GM21723 (cell line): ENCODE measurements at regions not wholly inside any gene's neighbourhood (a gene's known extent, or its start where the extent isn't known, plus 50 kb on each side); places are given as distances from the start of the nearest gene placed in this dataset.
A peak's percentile ranks its signal among the peaks of the same experiment; 100 is the strongest.

ENCODE experiments used
- ATAC-seq: cut with Tn5 transposase; IDR thresholded peaks from one replicate; pipeline ENCODE4 v1.9.1; 2021; ENCODE audit warnings: mild to moderate bottlenecking, moderate library complexity; ENCODE audit not compliant: unreplicated experiment

DNA sequence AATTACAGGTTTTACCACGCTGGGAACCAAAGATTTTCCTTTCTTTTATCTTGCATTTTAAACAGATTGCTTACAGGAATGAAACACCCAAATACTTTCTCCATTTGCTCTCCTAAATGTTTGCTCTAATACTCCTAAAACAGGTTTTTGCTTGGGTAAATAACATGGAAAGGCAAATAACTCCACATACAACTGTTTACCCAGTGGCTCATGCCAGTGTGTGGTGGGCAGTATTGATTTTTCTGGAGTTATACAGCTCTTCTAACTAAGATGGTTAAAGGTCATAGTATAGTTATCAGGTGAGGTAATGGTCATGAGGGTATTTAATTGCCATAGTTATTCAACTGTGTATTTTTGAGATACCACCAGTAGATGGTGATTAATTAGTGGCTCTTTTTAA lies 61.2 kb upstream of the RAB27B start:
- no peak for ATAC-seq

DNA sequence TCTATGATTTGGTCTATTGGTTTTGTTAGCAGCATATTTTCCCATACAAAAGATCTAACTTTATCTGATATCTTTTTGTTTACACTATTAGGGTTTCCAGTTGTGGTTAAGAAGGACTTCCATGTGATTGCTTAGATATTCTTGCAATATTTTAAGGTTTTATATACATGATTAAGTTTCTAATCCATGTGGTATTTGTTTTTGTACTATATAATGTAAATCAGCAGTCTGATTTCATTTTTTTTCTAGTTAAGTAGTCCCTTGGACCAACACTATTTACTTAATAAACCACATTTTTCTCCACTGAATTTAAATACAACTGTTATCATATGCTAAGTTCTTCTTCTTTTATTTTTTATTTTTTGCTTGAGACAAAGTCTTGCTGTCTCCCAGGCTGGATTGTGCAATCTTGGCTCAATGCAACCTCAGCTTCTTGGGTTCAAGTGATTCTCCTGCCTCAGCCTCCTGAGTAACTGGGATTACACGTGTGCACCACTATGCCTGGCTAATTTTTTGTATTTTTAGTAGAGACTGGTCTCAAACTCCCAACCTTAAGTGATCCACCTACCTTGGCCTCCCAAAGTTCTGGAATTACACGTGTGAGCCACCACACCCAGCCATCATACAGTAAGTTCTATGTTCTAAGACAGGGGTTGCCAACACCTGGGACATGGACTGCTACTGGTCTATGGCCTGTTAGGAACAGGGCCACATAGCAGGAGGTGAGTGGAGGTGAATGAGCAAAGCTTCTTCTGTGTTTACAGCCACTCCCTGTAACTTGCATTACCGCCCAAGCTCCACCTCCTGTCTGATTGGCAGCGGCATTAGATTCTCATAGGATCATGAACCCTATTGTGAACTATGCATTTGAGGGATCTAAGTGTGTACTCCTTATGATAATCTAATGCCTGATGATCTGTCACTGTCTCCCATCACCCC lies 58.5 kb upstream of the RAB27B start:
- ATAC-seq, result no peak

DNA sequence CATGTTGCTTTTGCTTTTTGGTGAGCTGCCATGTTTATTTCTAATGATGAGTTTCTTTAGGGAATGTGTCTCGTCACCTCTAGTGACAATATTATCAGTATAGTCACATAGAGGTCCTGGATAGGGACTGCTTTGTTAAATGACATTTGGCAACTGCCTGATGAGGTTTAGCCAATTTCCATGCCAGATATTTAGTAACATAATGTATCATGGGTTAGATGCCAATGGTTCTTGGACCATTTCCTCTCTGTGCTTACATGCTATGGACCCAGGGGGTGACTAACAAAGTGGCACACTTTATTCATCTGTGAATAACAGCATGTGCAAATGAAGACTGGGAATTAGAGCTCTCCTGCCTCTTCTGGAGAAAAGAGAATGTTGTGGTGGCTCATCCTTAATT lies 56.2 kb upstream of the RAB27B start:
- no peak for ATAC-seq

DNA sequence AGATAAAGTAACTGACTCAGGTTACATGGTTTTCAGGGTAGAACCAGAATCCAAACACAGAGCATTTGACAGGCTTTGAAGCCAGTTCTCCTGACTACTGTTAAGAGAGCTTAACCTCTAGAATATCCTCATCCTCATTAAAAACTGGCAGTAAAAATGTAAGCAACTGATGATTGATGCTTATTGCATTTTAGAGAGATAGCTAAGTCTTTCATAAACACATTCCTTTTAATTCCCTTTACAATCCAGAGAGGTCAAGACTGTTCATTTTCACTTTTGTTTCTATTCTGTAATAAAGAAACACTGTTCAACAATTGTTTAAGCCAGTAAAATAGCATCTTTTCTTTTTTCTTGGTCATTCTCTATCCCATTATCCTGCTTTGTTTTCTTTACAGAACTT lies 53.9 kb upstream of the RAB27B start:
- ATAC-seq, result no peak

DNA sequence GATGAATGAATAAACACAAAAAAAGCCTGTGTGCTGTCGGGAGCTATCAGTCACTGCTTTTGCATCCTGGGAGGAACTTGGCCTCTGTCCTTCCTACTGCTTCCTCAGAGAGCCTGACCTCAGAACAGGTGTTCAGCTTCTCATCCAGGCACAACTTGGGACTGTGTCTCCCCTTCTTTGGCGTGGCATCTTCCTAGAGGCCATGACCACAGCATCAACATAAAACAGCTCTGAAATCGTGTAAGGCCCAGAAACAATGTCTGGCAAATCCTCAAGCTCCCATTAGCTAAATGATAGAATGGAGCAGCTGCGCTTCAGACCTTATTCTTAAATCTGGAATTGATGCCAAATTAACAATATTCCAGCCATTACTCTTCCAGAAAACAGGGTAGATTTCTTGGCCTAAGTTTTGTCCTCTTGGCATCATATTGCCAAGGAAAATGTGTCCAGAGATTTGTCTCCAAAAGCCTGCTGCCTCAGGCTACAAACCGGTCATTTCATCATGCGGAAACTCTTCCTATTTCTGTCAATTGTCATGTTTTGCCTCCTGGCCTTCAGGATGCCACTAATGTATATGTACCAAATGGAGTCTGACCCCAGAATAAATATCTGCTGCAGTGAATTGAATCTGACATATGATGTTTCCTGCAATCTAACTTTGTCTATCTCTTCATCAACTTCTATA lies 53.2 kb upstream of the RAB27B start:
- no peak for ATAC-seq

DNA sequence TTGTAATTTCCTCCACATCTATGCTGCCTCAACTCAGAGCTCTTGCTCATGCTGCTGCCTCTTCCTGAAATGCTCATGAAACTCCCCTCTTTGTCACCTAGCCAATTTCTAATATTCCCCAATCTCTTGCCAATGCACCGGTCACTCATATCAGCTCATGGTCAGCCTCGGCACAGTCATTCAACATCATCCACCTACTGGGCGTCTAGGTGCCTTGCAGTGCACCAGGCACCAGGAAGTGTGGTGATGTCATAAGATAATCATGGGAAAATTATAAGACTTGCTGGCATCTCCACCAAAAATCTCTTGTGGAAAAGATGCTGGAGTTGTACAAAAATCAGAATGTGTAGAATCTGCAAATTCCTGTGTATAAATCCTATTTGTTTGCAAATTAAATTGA lies 52.6 kb upstream of the RAB27B start:
- no peak for ATAC-seq

DNA sequence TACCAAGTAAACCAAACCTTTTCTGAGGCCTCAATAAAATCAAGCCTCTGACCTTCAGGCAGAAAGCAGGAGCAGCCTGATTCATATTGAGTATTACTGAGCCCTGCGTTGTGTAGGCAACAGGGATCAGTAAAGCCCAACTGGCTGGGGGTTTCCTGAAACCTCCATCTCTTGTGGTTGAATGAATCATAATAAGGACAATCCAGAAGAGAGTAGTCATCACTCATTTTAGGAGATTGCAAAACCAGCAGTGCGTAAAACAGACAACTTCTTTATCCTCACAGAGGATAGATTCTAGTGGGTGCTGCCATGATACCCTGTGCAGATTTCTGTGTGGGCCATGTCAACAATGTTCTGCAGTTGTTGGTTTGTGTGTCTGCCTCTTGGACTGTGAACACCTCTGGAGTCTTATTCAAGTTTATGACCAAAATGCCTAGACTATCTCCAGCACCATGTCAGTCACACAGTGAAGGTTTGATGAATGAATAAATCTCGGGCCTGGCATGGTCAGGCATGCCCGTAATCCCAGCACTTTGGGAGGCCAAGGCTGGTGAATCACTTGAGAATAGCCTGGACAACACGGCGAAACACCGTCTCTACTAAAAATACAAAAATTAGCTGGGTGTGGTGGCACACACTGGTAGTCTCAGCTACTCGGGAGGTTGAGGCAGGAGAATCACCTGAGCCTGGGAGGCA lies 51.8 kb upstream of the RAB27B start:
- peak; percentile 71 for ATAC-seq

DNA sequence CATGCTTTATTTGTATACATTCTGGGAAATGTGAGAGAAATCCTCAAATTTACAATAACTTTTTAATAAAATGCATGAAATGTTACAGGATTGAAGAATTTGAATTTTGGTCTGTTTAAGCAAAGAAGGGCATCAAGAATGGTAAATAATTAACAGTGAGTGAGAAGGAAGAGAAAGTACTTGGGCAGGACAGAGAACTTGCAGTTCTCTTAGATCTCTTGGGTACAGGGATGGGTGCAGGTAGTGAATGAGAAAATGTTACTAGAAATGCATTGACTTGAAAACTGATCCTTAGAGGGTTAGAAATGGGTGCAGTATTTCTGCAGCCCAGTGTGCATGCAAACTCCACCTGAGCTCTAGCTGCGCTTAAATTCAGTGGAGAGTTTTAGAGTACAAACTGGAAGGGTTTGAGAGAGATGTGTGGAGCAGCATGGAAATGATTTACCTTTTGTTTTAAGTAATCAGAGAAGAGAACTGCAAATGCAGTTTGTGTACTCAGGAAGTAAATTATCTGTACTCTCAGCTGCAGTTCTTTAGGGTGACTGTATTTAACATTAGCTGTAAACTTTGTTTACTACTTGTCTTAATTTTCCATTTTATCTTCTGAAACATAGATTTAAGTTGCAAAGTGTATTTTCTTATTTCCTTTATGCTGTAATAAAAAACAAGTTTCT lies 51.0 kb upstream of the RAB27B start:
- no peak for ATAC-seq

DNA sequence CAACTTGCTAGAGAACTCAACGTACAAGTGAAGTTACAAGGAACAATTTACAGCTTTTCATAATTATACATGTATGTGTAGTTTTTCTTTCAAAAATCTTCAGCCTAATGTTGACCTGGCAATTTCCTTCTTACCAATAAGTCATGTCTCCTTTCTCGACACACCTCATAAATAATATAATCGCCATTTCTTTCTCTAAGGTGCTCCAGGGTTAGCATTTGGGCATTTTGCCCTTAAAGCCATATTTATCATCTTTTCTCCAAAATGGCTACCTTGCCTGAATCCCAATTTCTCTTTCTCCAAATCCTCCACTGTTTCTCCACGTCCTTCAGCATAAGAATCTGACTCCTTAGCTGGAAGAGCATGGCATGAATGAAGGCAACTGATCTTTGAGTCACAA lies 50.3 kb upstream of the RAB27B start:
- ATAC-seq, result no peak
